Suprapubic skin (tissue), 4 donors: ENCODE measurements at regions not wholly inside any gene's neighbourhood (a gene's known extent, or its start where the extent isn't known, plus 50 kb on each side); places are given as distances from the start of the nearest gene placed in this dataset.

Experiments
- CTCF ChIP-seq, 2 donors: fragments of 200-600 bp in 1 of 2; fragments of 450-650 bp in 1 of 2; sonication (generic) in 1 of 2; IDR thresholded peaks; one replicate each; pipeline ENCODE4 v1.5.1; 2016 to 2019; ENCODE audit warnings: antibody characterized with exemption in 2 of 2, mild to moderate bottlenecking in 1 of 2, moderate library complexity in 1 of 2
- EP300 ChIP-seq: sonication (generic); formaldehyde crosslinking; IDR thresholded peaks from one replicate; pipeline ENCODE4 v1.6.1; 2017; ENCODE audit warnings: antibody characterized with exemption
- POLR2A ChIP-seq, 2 donors: fragments of 450-650 bp; IDR thresholded peaks; one replicate each; pipeline ENCODE4 v1.6.1; 2017; ENCODE audit warnings: antibody characterized with exemption in 2 of 2, mild to moderate bottlenecking in 2 of 2, moderate library complexity in 2 of 2
- POLR2AphosphoS5 ChIP-seq, 3 donors: sonication (generic); formaldehyde crosslinking; IDR thresholded peaks; one replicate each; pipeline ENCODE4 v1.6.1; 2017; ENCODE audit warnings: antibody characterized with exemption in 3 of 3

GRCh38 chr13:76379341-76380105 lies 506.7 kb downstream of the KCTD12 start:
- TF ChIP-seq CTCF (IDR thresholded peaks at IDR 0.05) (no peak), POLR2A (IDR thresholded peaks at IDR 0.05) (no peak), EP300 (no peak), POLR2AphosphoS5 (IDR thresholded peaks at IDR 0.05) (no peak)
